ENCODE measurements at regions not wholly inside any gene's neighbourhood (a gene's known extent, or its start where the extent isn't known, plus 50 kb on each side); places are given as distances from the start of the nearest gene placed in this dataset.

DNA sequence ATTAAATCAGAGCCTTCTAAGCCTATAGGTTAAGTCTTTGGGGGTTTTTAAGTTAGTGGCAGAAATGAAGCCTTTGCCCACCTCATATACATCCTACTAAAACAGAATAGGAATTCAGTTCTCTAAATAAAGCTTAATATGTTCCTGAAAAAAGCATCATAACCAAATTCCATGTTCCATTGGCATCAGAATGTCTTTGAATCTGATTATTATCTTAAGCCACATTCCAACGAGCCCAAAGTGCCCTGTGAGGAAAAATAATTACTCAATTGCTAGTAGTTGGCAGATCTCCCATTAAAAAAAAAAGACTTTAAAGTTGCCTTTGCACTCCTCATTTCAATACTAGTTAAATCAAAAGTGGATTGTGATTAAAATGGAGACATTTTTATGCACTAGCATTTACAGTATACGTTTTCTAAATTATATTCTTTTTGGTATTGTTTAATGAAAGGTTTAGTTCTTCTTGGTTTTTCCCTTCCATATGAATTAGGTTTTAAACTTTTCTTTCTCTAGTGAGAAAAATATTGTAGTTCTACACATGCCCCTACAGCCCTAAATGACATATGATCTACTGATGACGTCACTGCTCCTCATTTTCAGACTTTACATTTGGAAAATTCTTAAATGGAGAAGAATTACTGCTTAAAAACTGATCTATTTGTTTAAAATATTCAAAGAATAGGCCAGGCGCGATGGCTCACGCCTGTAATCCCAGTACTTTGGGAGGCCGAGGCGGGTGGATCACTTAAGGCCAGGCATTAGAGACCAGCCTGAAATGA, 54.3 kb upstream of the CABCOCO1 start:
- Histone ChIP-seq H2AFZ (ENCODE audit: low read depth, low read length) (no peak overlapping the region), H3K27me3 (ENCODE audit: control insufficient read depth in 2 of 2, insufficient read depth in 2 of 2, low read length in 2 of 2) (no peaks in the 10 kb centered on the region), H3K4me1 (ENCODE audit: control insufficient read depth, extremely low read depth, insufficient read depth, low read length) (peaks cover 5% of the 10 kb centered on the region), H4K20me1 (replicated peaks; ENCODE audit: control insufficient read depth, extremely low read depth, insufficient read depth, low read length) (no peaks in the 10 kb centered on the region), H3K36me3 (ENCODE audit: control insufficient read depth in 2 of 2, extremely low read depth in 1 of 2, insufficient read depth in 2 of 2, low read length in 2 of 2) (no peaks in the 10 kb centered on the region), H3K4me3 (replicated peaks in 1 of 3; ENCODE audit: insufficient read depth in 1 of 3, low read depth in 1 of 3, low read length in 3 of 3) (no peak overlapping the region), H3K9me3 (replicated peaks; ENCODE audit: control insufficient read depth, insufficient read depth, low read length) (no peaks in the 10 kb centered on the region), H3K9ac (replicated peaks; ENCODE audit: extremely low read depth, insufficient read depth, low read length) (no peak overlapping the region), H3K79me2 (ENCODE audit: control insufficient read depth, insufficient read depth, low read length) (no peaks in the 10 kb centered on the region), H3K4me2 (ENCODE audit: insufficient read depth, low read length) (no peak overlapping the region), H3K9me1 (replicated peaks; ENCODE audit: control insufficient read depth, extremely low read depth, insufficient read depth, low read length) (no peaks in the 10 kb centered on the region), H3K27ac (ENCODE audit: insufficient read depth, low read depth, low read length) (no peak overlapping the region)
- CTCF ChIA-PET: interaction anchor here (1.3 to 1.7 kb wide), 6 partner anchors 10 to 124 kb away, joined by 3 to 16 read pairs (median 4); no protein-coding TSS in a partner anchor
- BruUV-seq (replicated peaks): no TSS peak
- POLR2A ChIA-PET: no interaction called here
- dilution Hi-C loops (cut with MboI; ENCODE audit: extremely low pct_ligation_motif_present, low sequenced_read_pairs) (no loop called here), intact Hi-C loops (cut with micrococcal nuclease) (no loop called here)
- DNase-seq (ENCODE audit: low read depth, low spot score) (peak; percentile 29), FAIRE-seq (no peak)
- no peak for TF ChIP-seq FOS (IDR thresholded peaks at IDR 0.05; ENCODE audit: borderline replicate concordance, insufficient read depth, low read length)
- TF ChIP-seq MYC (IDR thresholded peaks at IDR 0.05; ENCODE audit: low read depth, low read length): no peak
- TF ChIP-seq MAX (IDR thresholded peaks at IDR 0.05; ENCODE audit: insufficient read depth, insufficient read length): no peak
- TF ChIP-seq CTCF (IDR thresholded peaks at IDR 0.05; ENCODE audit: extremely low read depth in 1 of 2, insufficient read depth in 1 of 2, low read depth in 1 of 2, low read length in 2 of 2): no peak
- TF ChIP-seq POLR2A (IDR thresholded peaks at IDR 0.05; ENCODE audit: low read depth, low read length): no peak
- TF ChIP-seq JUN (IDR thresholded peaks at IDR 0.05; ENCODE audit: borderline replicate concordance, insufficient read depth, insufficient read length, low read depth): no peak
- TF ChIP-seq EZH2 (IDR thresholded peaks at IDR 0.05; ENCODE audit: borderline replicate concordance, low read depth, low read length, severe bottlenecking): no peak
- TF ChIP-seq POLR2AphosphoS5 (IDR thresholded peaks at IDR 0.05; ENCODE audit: insufficient read depth, low read depth, low read length): no peak
- TF ChIP-seq GATA2 (IDR thresholded peaks at IDR 0.05; ENCODE audit: insufficient read depth, insufficient read length, low read depth, low read length): no peak
